Endothelial cell of umbilical vein (primary cell): ENCODE measurements at regions not wholly inside any gene's neighbourhood (a gene's known extent, or its start where the extent isn't known, plus 50 kb on each side); places are given as distances from the start of the nearest gene placed in this dataset.

Experiments used
- EZH2 ChIP-seq: IDR thresholded peaks from 2 replicates; pipeline ENCODE4 v1.6.1; 2012; ENCODE audit warnings: borderline replicate concordance, low read depth, mild to moderate bottlenecking, moderate library complexity, low read length, inconsistent platforms; ENCODE audit not compliant: severe bottlenecking
- FOS ChIP-seq: IDR thresholded peaks from 2 replicates; pipeline ENCODE4 v1.6.1; 2011; ENCODE audit warnings: mild to moderate bottlenecking, low read length, moderate library complexity, borderline replicate concordance; ENCODE audit not compliant: insufficient read depth
- GATA2 ChIP-seq: IDR thresholded peaks from 2 replicates; pipeline ENCODE4 v1.7.0; 2011; ENCODE audit warnings: low read depth, mild to moderate bottlenecking, moderate library complexity, mixed read lengths, low read length; ENCODE audit not compliant: insufficient read length, insufficient read depth
- JUN ChIP-seq: IDR thresholded peaks from 2 replicates; pipeline ENCODE4 v1.6.1; 2011; ENCODE audit warnings: borderline replicate concordance, low read depth; ENCODE audit not compliant: insufficient read length, insufficient read depth
- MAX ChIP-seq: IDR thresholded peaks from 2 replicates; pipeline ENCODE4 v1.6.1; 2011; ENCODE audit not compliant: insufficient read depth, insufficient read length
- MYC ChIP-seq: IDR thresholded peaks from one replicate; pipeline ENCODE4 v1.6.1; 2011; ENCODE audit warnings: mild to moderate bottlenecking, low read depth, low read length
- POLR2A ChIP-seq: IDR thresholded peaks from 2 replicates; pipeline ENCODE4 v1.6.1; 2012; ENCODE audit warnings: low read depth, mild to moderate bottlenecking, control low read depth, low read length
- POLR2AphosphoS5 ChIP-seq: IDR thresholded peaks from 2 replicates; pipeline ENCODE4 v1.6.1; 2012; ENCODE audit warnings: low read depth, mild to moderate bottlenecking, control low read depth, low read length, moderate library complexity; ENCODE audit not compliant: insufficient read depth
- TF ChIP-seq, protein P1 (sequence below), 2 donors: IDR thresholded peaks; 1 replicate in 1 of 2; 2 replicates in 1 of 2; pipeline ENCODE4 v1.5.1; 2011; ENCODE audit warnings: low read length in 2 of 2, mild to moderate bottlenecking in 2 of 2, moderate library complexity in 2 of 2, control low read depth in 1 of 2, inconsistent platforms in 1 of 2, low read depth in 1 of 2; ENCODE audit not compliant: insufficient read depth in 1 of 2; ENCODE audit errors: extremely low read depth in 1 of 2

DNA sequence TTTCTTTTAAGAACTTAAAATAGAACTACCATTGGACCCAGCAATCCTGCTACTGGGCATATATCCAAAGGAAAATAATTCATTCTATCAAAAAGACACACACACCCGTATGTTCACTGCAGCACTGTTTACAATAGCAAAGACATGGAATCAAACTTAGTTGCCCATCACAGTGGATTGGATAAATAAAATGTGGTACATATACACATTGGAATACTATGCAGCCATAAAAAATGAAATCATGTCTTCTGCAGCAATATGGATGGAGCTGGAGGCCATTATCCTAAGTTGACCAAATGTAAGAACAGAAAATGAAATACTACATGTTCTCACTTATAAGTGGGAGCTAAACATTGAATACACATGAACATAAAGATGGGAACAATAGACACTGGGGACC lies 585.3 kb upstream of the USP24 start:
- TF ChIP-seq POLR2A (no peak), MYC (no peak), EZH2 (no peak), JUN (no peak), MAX (no peak), POLR2AphosphoS5 (no peak), GATA2 (no peak), FOS (no peak)
- TF ChIP-seq, protein P1, sequence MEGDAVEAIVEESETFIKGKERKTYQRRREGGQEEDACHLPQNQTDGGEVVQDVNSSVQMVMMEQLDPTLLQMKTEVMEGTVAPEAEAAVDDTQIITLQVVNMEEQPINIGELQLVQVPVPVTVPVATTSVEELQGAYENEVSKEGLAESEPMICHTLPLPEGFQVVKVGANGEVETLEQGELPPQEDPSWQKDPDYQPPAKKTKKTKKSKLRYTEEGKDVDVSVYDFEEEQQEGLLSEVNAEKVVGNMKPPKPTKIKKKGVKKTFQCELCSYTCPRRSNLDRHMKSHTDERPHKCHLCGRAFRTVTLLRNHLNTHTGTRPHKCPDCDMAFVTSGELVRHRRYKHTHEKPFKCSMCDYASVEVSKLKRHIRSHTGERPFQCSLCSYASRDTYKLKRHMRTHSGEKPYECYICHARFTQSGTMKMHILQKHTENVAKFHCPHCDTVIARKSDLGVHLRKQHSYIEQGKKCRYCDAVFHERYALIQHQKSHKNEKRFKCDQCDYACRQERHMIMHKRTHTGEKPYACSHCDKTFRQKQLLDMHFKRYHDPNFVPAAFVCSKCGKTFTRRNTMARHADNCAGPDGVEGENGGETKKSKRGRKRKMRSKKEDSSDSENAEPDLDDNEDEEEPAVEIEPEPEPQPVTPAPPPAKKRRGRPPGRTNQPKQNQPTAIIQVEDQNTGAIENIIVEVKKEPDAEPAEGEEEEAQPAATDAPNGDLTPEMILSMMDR (IDR thresholded peaks at IDR 0.05; ENCODE audit: extremely low read depth in 1 of 2, insufficient read depth in 1 of 2, low read depth in 1 of 2, low read length in 2 of 2), result no peak
